ENCODE measurements at regions not wholly inside any gene's neighbourhood (a gene's known extent, or its start where the extent isn't known, plus 50 kb on each side); places are given as distances from the start of the nearest gene placed in this dataset.

GRCh38 chr17:70767102-70767701 is 597.9 kb downstream of the KCNJ2 start:
- Histone ChIP-seq H3K4me1 (ENCODE audit: control insufficient read depth, insufficient read depth, low read length) (no peaks in the 10 kb centered on the region), H3K36me3 (ENCODE audit: control insufficient read depth, insufficient read depth, low read length) (no peaks in the 10 kb centered on the region), H3K4me3 (ENCODE audit: insufficient read depth, low read depth, low read length) (no peak overlapping the region), H3K9me3 (ENCODE audit: control insufficient read depth, low read length) (no peaks in the 10 kb centered on the region), H3K27me3 (ENCODE audit: control insufficient read depth, insufficient read depth, low read length, poor library complexity, severe bottlenecking) (no peaks in the 10 kb centered on the region), H3K27ac (ENCODE audit: insufficient read depth, low read depth, low read length, poor library complexity, severe bottlenecking) (no peak overlapping the region)
- 85 to 95% methylated on average over 1 to 2 of the region's 2 CpGs for WGBS, 2 experiments

- H3K36me3 ChIP-seq (ENCODE audit: control insufficient read depth, insufficient read depth, low read length) = no peaks in the 10 kb centered on the region
- H3K9me3 ChIP-seq (ENCODE audit: control insufficient read depth, low read length) = no peaks in the 10 kb centered on the region
- 90 to 100% methylated on average over 1 of the region's 1 CpG for WGBS, 2 experiments
- H3K27me3 ChIP-seq (ENCODE audit: control insufficient read depth, insufficient read depth, low read length, poor library complexity, severe bottlenecking) = no peaks in the 10 kb centered on the region
- H3K27ac ChIP-seq (ENCODE audit: insufficient read depth, low read depth, low read length, poor library complexity, severe bottlenecking) = no peak overlapping the region
- H3K4me1 ChIP-seq (ENCODE audit: control insufficient read depth, insufficient read depth, low read length) = no peaks in the 10 kb centered on the region
- no peak overlapping the region for H3K4me3 ChIP-seq (ENCODE audit: insufficient read depth, low read depth, low read length)
Observed at GRCh38 chr17:70769956-70770355, 600.6 kb downstream of the KCNJ2 start.

- no peaks in the 10 kb centered on the region for H3K9me3 ChIP-seq (ENCODE audit: control insufficient read depth, low read length)
- H3K4me1 ChIP-seq (ENCODE audit: control insufficient read depth, insufficient read depth, low read length) = no peaks in the 10 kb centered on the region
- no peaks in the 10 kb centered on the region for H3K36me3 ChIP-seq (ENCODE audit: control insufficient read depth, insufficient read depth, low read length)
- no peak overlapping the region for H3K4me3 ChIP-seq (ENCODE audit: insufficient read depth, low read depth, low read length)
- no peaks in the 10 kb centered on the region for H3K27me3 ChIP-seq (ENCODE audit: control insufficient read depth, insufficient read depth, low read length, poor library complexity, severe bottlenecking)
- H3K27ac ChIP-seq (ENCODE audit: insufficient read depth, low read depth, low read length, poor library complexity, severe bottlenecking) = no peak overlapping the region
- 92 to 94% methylated on average over 14 of the region's 14 CpGs for WGBS, 2 experiments
Observed at GRCh38 chr17:70771804-70772386, 602.6 kb downstream of the KCNJ2 start.

GRCh38 chr17:70772761-70773160 is 603.4 kb downstream of the KCNJ2 start:
- Histone ChIP-seq H3K4me3 (ENCODE audit: insufficient read depth, low read depth, low read length) (no peak overlapping the region), H3K27ac (ENCODE audit: insufficient read depth, low read depth, low read length, poor library complexity, severe bottlenecking) (no peak overlapping the region), H3K36me3 (ENCODE audit: control insufficient read depth, insufficient read depth, low read length) (no peaks in the 10 kb centered on the region), H3K4me1 (ENCODE audit: control insufficient read depth, insufficient read depth, low read length) (no peaks in the 10 kb centered on the region), H3K27me3 (ENCODE audit: control insufficient read depth, insufficient read depth, low read length, poor library complexity, severe bottlenecking) (no peaks in the 10 kb centered on the region), H3K9me3 (ENCODE audit: control insufficient read depth, low read length) (no peaks in the 10 kb centered on the region)
- 97 to 98% methylated on average over 4 of the region's 7 CpGs for WGBS, 2 experiments

GRCh38 chr17:70773258-70773657 is 603.9 kb downstream of the KCNJ2 start:
- Histone ChIP-seq H3K4me3 (ENCODE audit: insufficient read depth, low read depth, low read length) (no peak overlapping the region), H3K27ac (ENCODE audit: insufficient read depth, low read depth, low read length, poor library complexity, severe bottlenecking) (no peak overlapping the region), H3K27me3 (ENCODE audit: control insufficient read depth, insufficient read depth, low read length, poor library complexity, severe bottlenecking) (no peaks in the 10 kb centered on the region), H3K4me1 (ENCODE audit: control insufficient read depth, insufficient read depth, low read length) (no peaks in the 10 kb centered on the region), H3K36me3 (ENCODE audit: control insufficient read depth, insufficient read depth, low read length) (no peaks in the 10 kb centered on the region), H3K9me3 (ENCODE audit: control insufficient read depth, low read length) (no peaks in the 10 kb centered on the region)
- 90 to 100% methylated on average over 1 of the region's 1 CpG for WGBS, 2 experiments

GRCh38 chr17:70774339-70775117 is 605.2 kb downstream of the KCNJ2 start:
- no peaks in the 10 kb centered on the region for H3K9me3 ChIP-seq (ENCODE audit: control insufficient read depth, low read length)
- no peak overlapping the region for H3K4me3 ChIP-seq (ENCODE audit: insufficient read depth, low read depth, low read length)
- no peaks in the 10 kb centered on the region for H3K36me3 ChIP-seq (ENCODE audit: control insufficient read depth, insufficient read depth, low read length)
- no peak overlapping the region for H3K27ac ChIP-seq (ENCODE audit: insufficient read depth, low read depth, low read length, poor library complexity, severe bottlenecking)
- no peaks in the 10 kb centered on the region for H3K27me3 ChIP-seq (ENCODE audit: control insufficient read depth, insufficient read depth, low read length, poor library complexity, severe bottlenecking)
- no peaks in the 10 kb centered on the region for H3K4me1 ChIP-seq (ENCODE audit: control insufficient read depth, insufficient read depth, low read length)

GRCh38 chr17:70775679-70776078 is 606.3 kb downstream of the KCNJ2 start:
- H3K4me3 ChIP-seq (ENCODE audit: insufficient read depth, low read depth, low read length) = no peak overlapping the region
- no peaks in the 10 kb centered on the region for H3K36me3 ChIP-seq (ENCODE audit: control insufficient read depth, insufficient read depth, low read length)
- no peaks in the 10 kb centered on the region for H3K4me1 ChIP-seq (ENCODE audit: control insufficient read depth, insufficient read depth, low read length)
- no peaks in the 10 kb centered on the region for H3K9me3 ChIP-seq (ENCODE audit: control insufficient read depth, low read length)
- WGBS, 2 experiments = 90% methylated on average over 2 of the region's 2 CpGs; no CpG with 5 or more reads in 1 of the 2 experiments
- H3K27me3 ChIP-seq (ENCODE audit: control insufficient read depth, insufficient read depth, low read length, poor library complexity, severe bottlenecking) = no peaks in the 10 kb centered on the region
- H3K27ac ChIP-seq (ENCODE audit: insufficient read depth, low read depth, low read length, poor library complexity, severe bottlenecking) = no peak overlapping the region

GRCh38 chr17:70776441-70776840 is 607.1 kb downstream of the KCNJ2 start:
- 93 to 95% methylated on average over 2 to 3 of the region's 3 CpGs for WGBS, 2 experiments
- no peaks in the 10 kb centered on the region for H3K9me3 ChIP-seq (ENCODE audit: control insufficient read depth, low read length)
- no peaks in the 10 kb centered on the region for H3K4me1 ChIP-seq (ENCODE audit: control insufficient read depth, insufficient read depth, low read length)
- H3K4me3 ChIP-seq (ENCODE audit: insufficient read depth, low read depth, low read length) = no peak overlapping the region
- H3K36me3 ChIP-seq (ENCODE audit: control insufficient read depth, insufficient read depth, low read length) = no peaks in the 10 kb centered on the region
- H3K27me3 ChIP-seq (ENCODE audit: control insufficient read depth, insufficient read depth, low read length, poor library complexity, severe bottlenecking) = no peaks in the 10 kb centered on the region
- H3K27ac ChIP-seq (ENCODE audit: insufficient read depth, low read depth, low read length, poor library complexity, severe bottlenecking) = no peak overlapping the region

GRCh38 chr17:70780031-70780430 is 610.7 kb downstream of the KCNJ2 start:
- no peak overlapping the region for H3K4me3 ChIP-seq (ENCODE audit: insufficient read depth, low read depth, low read length)
- 94% methylated on average over 2 of the region's 2 CpGs for WGBS, 2 experiments
- H3K27ac ChIP-seq (ENCODE audit: insufficient read depth, low read depth, low read length, poor library complexity, severe bottlenecking) = no peak overlapping the region
- H3K36me3 ChIP-seq (ENCODE audit: control insufficient read depth, insufficient read depth, low read length) = no peaks in the 10 kb centered on the region
- no peaks in the 10 kb centered on the region for H3K4me1 ChIP-seq (ENCODE audit: control insufficient read depth, insufficient read depth, low read length)
- H3K27me3 ChIP-seq (ENCODE audit: control insufficient read depth, insufficient read depth, low read length, poor library complexity, severe bottlenecking) = no peaks in the 10 kb centered on the region
- H3K9me3 ChIP-seq (ENCODE audit: control insufficient read depth, low read length) = no peaks in the 10 kb centered on the region

GRCh38 chr17:70786081-70786480 is 616.7 kb downstream of the KCNJ2 start:
- Histone ChIP-seq H3K4me1 (ENCODE audit: control insufficient read depth, insufficient read depth, low read length) (no peaks in the 10 kb centered on the region), H3K36me3 (ENCODE audit: control insufficient read depth, insufficient read depth, low read length) (no peaks in the 10 kb centered on the region), H3K27me3 (ENCODE audit: control insufficient read depth, insufficient read depth, low read length, poor library complexity, severe bottlenecking) (no peaks in the 10 kb centered on the region), H3K27ac (ENCODE audit: insufficient read depth, low read depth, low read length, poor library complexity, severe bottlenecking) (no peak overlapping the region), H3K4me3 (ENCODE audit: insufficient read depth, low read depth, low read length) (no peak overlapping the region), H3K9me3 (ENCODE audit: control insufficient read depth, low read length) (no peaks in the 10 kb centered on the region)
- WGBS, 2 experiments = 92 to 93% methylated on average over 2 of the region's 2 CpGs

Data from ectodermal cell (in vitro differentiated cells).